H1 (cell line): ENCODE measurements at regions not wholly inside any gene's neighbourhood (a gene's known extent, or its start where the extent isn't known, plus 50 kb on each side); places are given as distances from the start of the nearest gene placed in this dataset.

Source experiments
- CTCF ChIA-PET: fragments of 300-600 bp; sonication (Branson Sonifier 250); formaldehyde crosslinking; loops from one replicate; lab custom pipeline; 2021; ENCODE audit not compliant: partially characterized antibody; lab: Charles Lee
- POLR2A ChIA-PET: fragments of 300-600 bp; sonication (Branson Sonifier 250); formaldehyde crosslinking; loops from one replicate; lab custom pipeline; 2021; ENCODE audit warnings: inconsistent platforms; ENCODE audit not compliant: partially characterized antibody; lab: Charles Lee
- DNase-seq, 2 experiments: peaks; one replicate each; pipeline versions ENCODE4 v3.0.0 to v3.0.0-alpha.2; 2010 to 2022; ENCODE audit warnings: low spot score in 2 of 2, low read depth in 1 of 2, mixed read lengths in 1 of 2
- FAIRE-seq: peaks from 2 replicates; lab custom pipeline; 2011; peaks lifted over from hg19 to GRCh38; lab: Jason Lieb, UNC
- H2AFZ ChIP-seq: 2 replicates; pipeline ENCODE4 v1.8.1; 2012; ENCODE audit warnings: low read length, inconsistent platforms
- H2AK5ac ChIP-seq: 2 replicates; pipeline ENCODE4 v1.6.1; 2013; ENCODE audit warnings: low read depth, low read length
- H2BK120ac ChIP-seq: replicated peaks from 2 replicates; pipeline ENCODE3; 2013; ENCODE audit warnings: low read depth, low read length, inconsistent platforms
- H2BK12ac ChIP-seq: 2 replicates; pipeline ENCODE4 v1.6.1; 2013; ENCODE audit warnings: low read depth, low read length
- H2BK15ac ChIP-seq: 2 replicates; pipeline ENCODE4 v1.6.1; 2013; ENCODE audit warnings: low read length
- H2BK20ac ChIP-seq: 2 replicates; pipeline ENCODE4 v1.6.1; 2013; ENCODE audit warnings: low read length
- H2BK5ac ChIP-seq: 2 replicates; pipeline ENCODE4 v1.6.1; 2013; ENCODE audit warnings: low read depth, low read length
- H3K14ac ChIP-seq: 2 replicates; pipeline ENCODE4 v1.6.1; 2013; ENCODE audit warnings: inconsistent platforms; ENCODE audit not compliant: insufficient read length
- H3K18ac ChIP-seq: 2 replicates; pipeline ENCODE4 v1.6.1; 2013; ENCODE audit warnings: low read length; ENCODE audit errors: extremely low read depth
- H3K23ac ChIP-seq: 2 replicates; pipeline ENCODE4 v1.6.1; 2013; ENCODE audit warnings: inconsistent platforms; ENCODE audit not compliant: insufficient read length
- H3K23me2 ChIP-seq: 2 replicates; pipeline ENCODE4 v1.6.1; 2013; ENCODE audit warnings: low read depth, low read length
- H3K27ac ChIP-seq: 2 replicates; pipeline ENCODE4 v1.6.1; 2011; ENCODE audit warnings: low read depth, low read length, inconsistent platforms
- H3K27me3 ChIP-seq, 4 experiments: replicated peaks in 1 of 4; 1 replicate in 1 of 4; 2 replicates in 3 of 4; pipeline versions ENCODE4 v1.6.1 to v1.8.1; 2011 to 2013; ENCODE audit warnings: low read length in 3 of 4, mild to moderate bottlenecking in 3 of 4, inconsistent platforms in 2 of 4, mixed read lengths in 2 of 4, moderate library complexity in 1 of 4; ENCODE audit not compliant: control insufficient read depth in 3 of 4, insufficient read depth in 3 of 4; ENCODE audit errors: extremely low read depth in 1 of 4
- H3K36me3 ChIP-seq, 4 experiments: 2 replicates each; pipeline versions ENCODE4 v1.6.1 to v1.8.1; 2011 to 2013; ENCODE audit warnings: mild to moderate bottlenecking in 4 of 4, low read length in 3 of 4, moderate library complexity in 2 of 4, control low read depth in 1 of 4, inconsistent platforms in 1 of 4; ENCODE audit not compliant: insufficient read depth in 4 of 4, control insufficient read depth in 2 of 4
- H3K4ac ChIP-seq: replicated peaks from 2 replicates; pipeline ENCODE3; 2013; ENCODE audit warnings: low read length, low read depth, mixed read lengths, inconsistent platforms; ENCODE audit not compliant: insufficient read length
- H3K4me1 ChIP-seq, 4 experiments: replicated peaks in 1 of 4; 1 replicate in 1 of 4; 2 replicates in 3 of 4; pipeline versions ENCODE4 v1.6.1 to v1.8.1; 2011 to 2013; ENCODE audit warnings: low read length in 3 of 4, inconsistent platforms in 2 of 4, mixed read lengths in 1 of 4; ENCODE audit not compliant: insufficient read depth in 4 of 4, control insufficient read depth in 3 of 4
- H3K4me2 ChIP-seq, 2 experiments: 2 replicates each; pipeline versions ENCODE4 v1.6.1 to v1.8.1; 2011 to 2013; ENCODE audit warnings: low read depth in 2 of 2, low read length in 2 of 2, control low read depth in 1 of 2, inconsistent platforms in 1 of 2, mild to moderate bottlenecking in 1 of 2; ENCODE audit not compliant: insufficient read depth in 1 of 2
- H3K4me3 ChIP-seq, 4 experiments: fragments of 200-600, 300-600 bp in 1 of 4; sonication (generic), shearing (Covaris generic), sonication (Bioruptor Twin) in 1 of 4; 2 replicates each; pipeline versions ENCODE4 v1.5.1 to v1.8.1; 2011 to 2016; ENCODE audit warnings: low read length in 4 of 4, low read depth in 3 of 4, control low read depth in 2 of 4, inconsistent platforms in 2 of 4, mild to moderate bottlenecking in 2 of 4, mixed read lengths in 1 of 4, moderate library complexity in 1 of 4; ENCODE audit not compliant: insufficient read depth in 2 of 4; ENCODE audit errors: extremely low read depth in 1 of 4
- H3K56ac ChIP-seq: replicated peaks from 2 replicates; pipeline ENCODE3; 2013; ENCODE audit warnings: low read depth, mild to moderate bottlenecking, mixed read lengths, low read length, inconsistent platforms; ENCODE audit not compliant: insufficient read length
- H3K79me1 ChIP-seq: 2 replicates; pipeline ENCODE4 v1.6.1; 2013; ENCODE audit warnings: low read depth, low read length, control low read depth
- H3K79me2 ChIP-seq, 2 experiments: 2 replicates each; pipeline versions ENCODE4 v1.6.1 to v1.8.1; 2012 to 2013; ENCODE audit warnings: low read length in 2 of 2, mild to moderate bottlenecking in 2 of 2, inconsistent platforms in 1 of 2; ENCODE audit not compliant: insufficient read depth in 2 of 2, control insufficient read depth in 1 of 2
- H3K9ac ChIP-seq, 4 experiments: replicated peaks in 1 of 4; 1 replicate in 1 of 4; 2 replicates in 3 of 4; pipeline versions ENCODE4 v1.6.1 to v1.8.1; 2011 to 2013; ENCODE audit warnings: low read depth in 3 of 4, low read length in 3 of 4, control low read depth in 2 of 4, mild to moderate bottlenecking in 2 of 4, moderate library complexity in 2 of 4, inconsistent platforms in 1 of 4; ENCODE audit errors: extremely low read depth in 1 of 4
- H3K9me3 ChIP-seq, 2 experiments: 2 replicates each; pipeline versions ENCODE4 v1.6.1 to v1.8.1; 2012 to 2013; ENCODE audit warnings: mild to moderate bottlenecking in 2 of 2, moderate library complexity in 2 of 2, control low read depth in 1 of 2, inconsistent platforms in 1 of 2, low read depth in 1 of 2, low read length in 1 of 2, mixed read lengths in 1 of 2; ENCODE audit not compliant: insufficient read depth in 2 of 2
- H4K20me1 ChIP-seq, 2 experiments: replicated peaks in 1 of 2; 2 replicates each; pipeline versions ENCODE3 to v1.8.1; 2011 to 2013; ENCODE audit warnings: inconsistent platforms in 2 of 2, low read length in 2 of 2, mild to moderate bottlenecking in 1 of 2; ENCODE audit not compliant: insufficient read depth in 2 of 2, control insufficient read depth in 1 of 2
- H4K5ac ChIP-seq: 2 replicates; pipeline ENCODE4 v1.6.1; 2013; ENCODE audit warnings: low read length, low read depth, mixed read lengths, inconsistent platforms; ENCODE audit not compliant: insufficient read length
- H4K8ac ChIP-seq: 2 replicates; pipeline ENCODE4 v1.8.0; 2013; ENCODE audit warnings: mild to moderate bottlenecking, moderate library complexity, low read length, inconsistent platforms; ENCODE audit not compliant: insufficient read depth; ENCODE audit errors: extremely low read depth
- H4K91ac ChIP-seq: replicated peaks from 2 replicates; pipeline ENCODE3; 2013; ENCODE audit warnings: low read length, mixed read lengths, inconsistent platforms; ENCODE audit not compliant: insufficient read length
- ATF3 ChIP-seq: IDR thresholded peaks from 2 replicates; pipeline ENCODE4 v1.6.1; 2011; ENCODE audit warnings: low read depth, mild to moderate bottlenecking, low read length; ENCODE audit not compliant: insufficient read depth
- BRCA1 ChIP-seq: IDR thresholded peaks from 2 replicates; pipeline ENCODE4 v1.6.1; 2012; ENCODE audit warnings: low read depth, low read length, improper control_type of control experiment
- CBX8 ChIP-seq: fragments of 300-800, 300-1000 bp; sonication (generic); IDR thresholded peaks from 2 replicates; pipeline ENCODE4 v1.7.1; 2016; ENCODE audit warnings: low read depth, low read length, borderline replicate concordance
- CEBPB ChIP-seq: IDR thresholded peaks from 2 replicates; pipeline ENCODE4 v1.6.1; 2012; ENCODE audit warnings: low read depth, low read length
- CREB1 ChIP-seq: IDR thresholded peaks from 2 replicates; pipeline ENCODE4 v1.6.1; 2012; ENCODE audit warnings: inconsistent platforms
- CTBP2 ChIP-seq: IDR thresholded peaks from 2 replicates; pipeline ENCODE4 v1.7.0; 2011; ENCODE audit warnings: borderline replicate concordance, mild to moderate bottlenecking, moderate library complexity, mixed read lengths, low read length; ENCODE audit not compliant: insufficient read depth, insufficient read length
- MAFK ChIP-seq: IDR thresholded peaks from 2 replicates; pipeline ENCODE4 v1.6.1; 2012; ENCODE audit warnings: low read depth, mild to moderate bottlenecking, improper control_type of control experiment, low read length
- PHF8 ChIP-seq: fragments of 200-600 bp; sonication (generic); conservative IDR thresholded peaks from 2 replicates; pipeline ENCODE4 v1.7.1; 2012; ENCODE audit warnings: low read depth, mild to moderate bottlenecking, inconsistent platforms, low read length, moderate library complexity
- TEAD4 ChIP-seq: IDR thresholded peaks from 2 replicates; pipeline ENCODE4 v1.6.1; 2012; ENCODE audit warnings: low read depth, low read length, inconsistent platforms, mixed read lengths
- WGBS, 2 experiments: shearing (Covaris generic) in 1 of 2; methylation state at CpG; one replicate each; pipeline versions ENCODE4 v1.1.6 to v1.1.7; 2013 to 2015; ENCODE audit warnings: low lambda C conversion rate in 2 of 2, mixed read lengths in 2 of 2, inconsistent platforms in 1 of 2, low coverage in 1 of 2, missing lambda C conversion rate in 1 of 2; ENCODE audit not compliant: insufficient replicate concordance in 2 of 2, insufficient coverage in 1 of 2, insufficient read length in 1 of 2; ENCODE audit errors: extremely low coverage in 1 of 2, missing lambda C conversion rate in 1 of 2; 5-methylcytosine and 5-hydroxymethylcytosine counted together
- TF ChIP-seq, protein P1 (sequence below), 3 experiments: IDR thresholded peaks; 1 replicate in 2 of 3; 2 replicates in 1 of 3; pipeline versions ENCODE4 v1.5.1 to v1.6.1; 2011; ENCODE audit warnings: low read length in 3 of 3, mild to moderate bottlenecking in 3 of 3, inconsistent platforms in 2 of 3, low read depth in 1 of 3, moderate library complexity in 1 of 3; ENCODE audit not compliant: insufficient read depth in 1 of 3; ENCODE audit errors: control extremely low read depth in 1 of 3

- TF ChIP-seq TEAD4, result no peak
Observed at GRCh38 chr3:59256230-59256629, 206.4 kb upstream of the CFAP20DC start (continued).

- Histone ChIP-seq H2BK20ac (no peak overlapping the region), H3K27me3 (no peaks in the 10 kb centered on the region), H3K36me3 (no peaks in the 10 kb centered on the region), H2AFZ (no peak overlapping the region), H2BK12ac (no peak overlapping the region), H3K79me2 (no peaks in the 10 kb centered on the region), H3K4me3 (no peak overlapping the region), H3K18ac (no peak overlapping the region), H4K5ac (no peak overlapping the region), H2BK120ac (no peak overlapping the region), H3K14ac (no peak overlapping the region), H4K8ac (no peak overlapping the region), H3K79me1 (no peaks in the 10 kb centered on the region), H3K23ac (no peak overlapping the region), H3K4me2 (no peak overlapping the region), H3K56ac (no peak overlapping the region), H3K4ac (no peak overlapping the region), H2AK5ac (no peak overlapping the region), H3K9me3 (no peaks in the 10 kb centered on the region), H3K27ac (no peak overlapping the region), H4K20me1 (no peaks in the 10 kb centered on the region), H3K4me1 (no peaks in the 10 kb centered on the region), H2BK15ac (no peak overlapping the region), H2BK5ac (no peak overlapping the region), H3K9ac (no peak overlapping the region), H3K23me2 (no peaks in the 10 kb centered on the region), H4K91ac (no peak overlapping the region)
- FAIRE-seq (no peak), DNase-seq (no peak)
- CTCF ChIA-PET, result no interaction called here
- WGBS, 2 experiments, result 93% methylated on average over 3 of the region's 3 CpGs; no CpG with 5 or more reads in 1 of the 2 experiments
- POLR2A ChIA-PET, result no interaction called here
- TF ChIP-seq CTBP2 (no peak), PHF8 (no peak), CREB1 (no peak), CBX8 (no peak), ATF3 (no peak), MAFK (no peak), BRCA1 (no peak), CEBPB (no peak)
- TF ChIP-seq, protein P1, sequence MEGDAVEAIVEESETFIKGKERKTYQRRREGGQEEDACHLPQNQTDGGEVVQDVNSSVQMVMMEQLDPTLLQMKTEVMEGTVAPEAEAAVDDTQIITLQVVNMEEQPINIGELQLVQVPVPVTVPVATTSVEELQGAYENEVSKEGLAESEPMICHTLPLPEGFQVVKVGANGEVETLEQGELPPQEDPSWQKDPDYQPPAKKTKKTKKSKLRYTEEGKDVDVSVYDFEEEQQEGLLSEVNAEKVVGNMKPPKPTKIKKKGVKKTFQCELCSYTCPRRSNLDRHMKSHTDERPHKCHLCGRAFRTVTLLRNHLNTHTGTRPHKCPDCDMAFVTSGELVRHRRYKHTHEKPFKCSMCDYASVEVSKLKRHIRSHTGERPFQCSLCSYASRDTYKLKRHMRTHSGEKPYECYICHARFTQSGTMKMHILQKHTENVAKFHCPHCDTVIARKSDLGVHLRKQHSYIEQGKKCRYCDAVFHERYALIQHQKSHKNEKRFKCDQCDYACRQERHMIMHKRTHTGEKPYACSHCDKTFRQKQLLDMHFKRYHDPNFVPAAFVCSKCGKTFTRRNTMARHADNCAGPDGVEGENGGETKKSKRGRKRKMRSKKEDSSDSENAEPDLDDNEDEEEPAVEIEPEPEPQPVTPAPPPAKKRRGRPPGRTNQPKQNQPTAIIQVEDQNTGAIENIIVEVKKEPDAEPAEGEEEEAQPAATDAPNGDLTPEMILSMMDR (IDR thresholded peaks at IDR 0.05; ENCODE audit: control extremely low read depth in 1 of 3, insufficient read depth in 1 of 3, low read depth in 1 of 3, low read length in 3 of 3), result no peak
Observed at GRCh38 chr3:59254976-59255375, 205.2 kb upstream of the CFAP20DC start.
